ENCODE measurements at regions not wholly inside any gene's neighbourhood (a gene's known extent, or its start where the extent isn't known, plus 50 kb on each side); places are given as distances from the start of the nearest gene placed in this dataset.

DNA sequence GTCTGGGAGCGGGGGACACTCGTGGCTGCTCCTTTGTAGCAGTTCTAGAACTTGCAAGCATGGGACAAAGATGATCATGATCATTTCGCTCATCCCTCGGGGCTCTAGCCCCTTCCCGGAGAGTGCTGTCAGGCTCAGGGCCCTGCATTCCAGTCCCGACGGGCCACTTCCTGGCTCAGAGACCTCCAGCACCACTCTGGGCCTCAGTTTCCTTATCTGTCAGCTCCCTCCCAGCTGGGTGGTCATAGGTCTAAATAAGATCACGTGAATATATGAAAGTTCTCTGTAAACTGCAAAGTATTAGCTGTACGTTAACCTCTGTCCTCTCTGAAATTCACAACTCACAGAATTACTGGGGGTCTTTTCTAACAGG lies 52.8 kb upstream of the SLC6A11 start:
- no peak for TF ChIP-seq CTCF (conservative IDR thresholded peaks at IDR 0.05; ENCODE audit: low read depth)
- CTCF ChIA-PET = no interaction called here
- DNase-seq (ENCODE audit: low spot score) = no peak
- no peak overlapping the region for H3K27ac ChIP-seq
- POLR2A ChIA-PET (ENCODE audit: low non-redundant PET) = no interaction called here

- ChIA-PET POLR2A (ENCODE audit: low non-redundant PET) (no interaction called here), CTCF (no interaction called here)
- no peak overlapping the region for H3K27ac ChIP-seq
- TF ChIP-seq CTCF (conservative IDR thresholded peaks at IDR 0.05; ENCODE audit: low read depth) = no peak
- DNase-seq (ENCODE audit: low spot score) = no peak
Observed at GRCh38 chr3:10763817-10764258, 52.2 kb upstream of the SLC6A11 start.

DNA sequence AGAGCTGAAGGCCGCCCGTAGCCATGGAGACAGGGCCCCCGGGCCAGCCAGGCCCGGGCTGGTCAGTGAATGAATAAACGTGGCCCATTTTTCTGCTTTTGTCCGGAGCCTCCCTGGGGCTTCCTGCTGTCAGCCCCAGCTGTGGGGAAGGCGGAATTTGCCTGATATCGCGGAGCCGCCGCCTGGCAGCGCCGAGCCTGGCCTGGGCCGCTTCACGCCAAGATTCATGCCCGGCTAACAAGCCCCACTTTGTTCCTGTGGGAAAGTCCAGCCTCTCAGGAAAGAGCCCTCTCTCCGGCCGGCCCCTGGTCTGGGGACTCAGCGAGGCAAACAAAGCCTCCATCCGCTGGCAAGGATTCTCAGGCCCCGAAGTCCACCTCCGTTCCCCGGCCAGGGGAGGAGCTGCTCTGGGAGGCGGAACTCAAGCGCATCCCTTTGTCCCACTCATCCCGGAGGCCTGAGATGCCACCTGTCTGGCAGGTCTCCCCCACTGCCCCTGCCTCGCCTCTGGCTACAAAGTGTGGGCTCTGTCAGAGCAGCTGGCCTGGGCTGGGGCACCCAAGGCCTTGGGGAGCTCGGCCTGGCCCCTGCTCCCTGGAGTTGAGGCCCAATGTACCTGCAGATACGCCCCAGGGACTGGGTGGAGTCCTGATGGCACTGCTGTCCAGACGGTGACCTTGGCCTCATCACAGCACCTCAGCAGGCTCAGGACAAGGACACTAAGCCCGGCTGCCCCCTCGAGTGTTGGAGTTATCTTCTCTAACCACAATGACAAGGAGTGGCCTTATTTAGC lies 51.6 kb upstream of the SLC6A11 start:
- DNase-seq (ENCODE audit: low spot score) = no peak
- ChIA-PET POLR2A (ENCODE audit: low non-redundant PET) (no interaction called here), CTCF (no interaction called here)
- no peak for TF ChIP-seq CTCF (conservative IDR thresholded peaks at IDR 0.05; ENCODE audit: low read depth)
- no peak overlapping the region for H3K27ac ChIP-seq

- no peak overlapping the region for H3K27ac ChIP-seq
- ChIA-PET CTCF (no interaction called here), POLR2A (ENCODE audit: low non-redundant PET) (no interaction called here)
- no peak for DNase-seq (ENCODE audit: low spot score)
- TF ChIP-seq CTCF (conservative IDR thresholded peaks at IDR 0.05; ENCODE audit: low read depth) = no peak
Observed at GRCh38 chr3:10766049-10766705, 49.9 kb upstream of the SLC6A11 start.
